GM21390 (cell line): ENCODE measurements at regions not wholly inside any gene's neighbourhood (a gene's known extent, or its start where the extent isn't known, plus 50 kb on each side); places are given as distances from the start of the nearest gene placed in this dataset.
A peak's percentile ranks its signal among the peaks of the same experiment; 100 is the strongest.

ENCODE experiments used
- ATAC-seq: cut with Tn5 transposase; IDR thresholded peaks from one replicate; pipeline ENCODE4 v1.9.1; 2021; ENCODE audit not compliant: unreplicated experiment

DNA sequence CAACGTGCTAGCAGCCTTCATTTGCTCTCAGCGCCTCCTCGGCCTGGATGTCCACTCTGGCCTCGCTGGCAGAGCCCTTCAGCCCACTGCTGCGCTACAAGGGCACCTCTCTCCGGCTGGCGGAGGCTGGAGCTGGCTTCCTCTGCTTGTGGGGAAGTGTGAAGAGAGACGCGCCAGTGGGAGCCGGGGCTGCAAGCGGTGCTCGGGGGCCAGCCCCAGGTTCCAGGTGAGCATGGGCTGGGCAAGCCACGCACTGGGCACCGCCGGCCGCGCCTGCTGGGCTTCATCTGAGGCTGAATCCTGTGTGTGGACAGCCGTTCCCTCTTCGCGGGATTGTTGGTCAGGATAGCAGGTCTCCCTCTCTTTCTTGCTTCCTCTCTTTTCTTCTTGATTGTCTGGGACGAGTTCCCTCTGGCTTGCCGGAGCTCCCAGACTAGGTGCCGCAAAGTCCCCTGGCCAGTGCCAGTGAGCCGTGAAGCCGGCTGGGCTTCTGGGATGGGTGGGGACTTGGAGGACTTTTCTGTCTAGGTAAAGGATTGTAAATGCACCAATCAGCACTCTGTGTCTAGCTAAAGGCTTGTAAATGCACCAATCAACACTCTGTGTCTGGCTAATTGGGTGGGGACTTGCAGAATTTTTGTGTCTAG is 165.0 kb downstream of the HEPH start:
- no peak for ATAC-seq

DNA sequence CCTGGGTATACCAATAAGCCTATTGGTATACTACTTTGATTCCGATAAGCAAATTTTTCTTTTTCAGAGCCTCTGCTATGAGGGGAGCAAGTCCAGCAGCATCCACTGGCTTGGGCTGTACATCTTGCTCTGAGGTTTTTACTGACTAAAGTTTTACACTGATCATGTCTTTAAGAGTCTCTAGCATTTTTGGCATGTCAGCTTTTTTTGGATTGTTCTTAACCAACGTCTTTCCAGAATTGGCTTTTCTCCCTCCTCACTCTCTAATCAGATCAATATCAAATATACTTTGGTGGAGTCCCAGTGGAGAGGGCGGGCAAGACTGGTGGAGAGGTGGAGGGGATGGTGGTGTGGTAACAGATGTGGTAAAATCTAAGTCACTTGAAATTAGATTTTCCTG is 196.8 kb downstream of the HEPH start:
- ATAC-seq, result no peak

- no peak for ATAC-seq
Observed at GRCh38 chrX:66384722-66385121, 220.7 kb downstream of the HEPH start.

DNA sequence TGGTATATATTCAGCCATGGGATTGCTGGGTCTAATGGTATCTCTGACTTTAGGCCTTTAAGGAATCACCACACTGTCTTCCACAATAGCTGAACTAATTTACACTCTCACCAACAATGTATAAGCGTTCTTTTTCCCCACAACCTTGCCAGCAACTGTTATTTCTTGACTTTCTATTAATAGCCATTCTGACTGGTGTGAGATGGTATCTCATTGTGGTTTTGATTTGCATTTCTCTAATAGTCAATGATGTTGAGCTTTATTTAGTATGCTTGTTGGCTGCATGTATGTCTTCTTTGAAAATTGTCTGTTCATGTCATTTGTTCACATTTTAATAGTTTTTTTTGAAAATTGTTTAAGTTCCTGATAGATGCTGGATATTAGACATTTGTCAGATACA is 235.2 kb downstream of the HEPH start:
- ATAC-seq, result no peak

- no peak for ATAC-seq
Observed at GRCh38 chrX:66402165-66402564, 236.7 kb downstream of the EDA2R start.

GRCh38 chrX:66408507-66408906 is 230.4 kb downstream of the EDA2R start:
- ATAC-seq, result peak; percentile 55

GRCh38 chrX:66410806-66411205 is 228.1 kb downstream of the EDA2R start:
- ATAC-seq, result no peak
